Caco-2 (cell line): ENCODE measurements at regions not wholly inside any gene's neighbourhood (a gene's known extent, or its start where the extent isn't known, plus 50 kb on each side); places are given as distances from the start of the nearest gene placed in this dataset.

ENCODE experiments used
- BruUV-seq: library from RNA; stranded (reverse); fragments of 400-500 nt; replicated peaks from 2 replicates; lab custom pipeline; 2021; lab: Mats Ljungman, UMichigan
- CTCF ChIA-PET: fragments of 300-600 bp; sonication (Branson Sonifier 250); formaldehyde crosslinking; loops from one replicate; lab custom pipeline; 2022; ENCODE audit warnings: antibody characterized with exemption; lab: Charles Lee
- POLR2A ChIA-PET: fragments of 300-600 bp; sonication (Branson Sonifier 250); formaldehyde crosslinking; loops from one replicate; lab custom pipeline; 2022; ENCODE audit warnings: antibody characterized with exemption; lab: Charles Lee
- DNase-seq, 2 experiments: peaks; one replicate each; pipeline versions ENCODE4 v3.0.0 to v3.0.0-alpha.2; 2020 to 2022
- H3K27me3 ChIP-seq: replicated peaks from 2 replicates; pipeline ENCODE4 v1.6.0; 2011; ENCODE audit warnings: low read length; ENCODE audit not compliant: control insufficient read depth, insufficient read depth
- H3K36me3 ChIP-seq: 2 replicates; pipeline ENCODE4 v1.5.1; 2011; ENCODE audit warnings: low read length; ENCODE audit not compliant: control insufficient read depth, insufficient read depth
- H3K4me1 ChIP-seq: fragments of 250-450 bp; sonication (Bioruptor Pico); 2 replicates; pipeline ENCODE4 v1.5.1; 2020; ENCODE audit warnings: mild to moderate bottlenecking
- H3K4me3 ChIP-seq: 2 replicates; pipeline ENCODE4 v1.5.1; 2011; ENCODE audit warnings: low read depth, mild to moderate bottlenecking, control low read depth, low read length
- H3K9me3 ChIP-seq: fragments of 250-450 bp; sonication (Bioruptor Pico); 2 replicates; pipeline ENCODE4 v1.5.1; 2020; ENCODE audit warnings: mild to moderate bottlenecking, moderate library complexity
- H3K27ac Mint-ChIP-seq: one replicate; pipeline ENCODE4 v1.8.0; 2022; ENCODE audit warnings: mixed read lengths; ENCODE audit not compliant: unreplicated experiment
- H3K27me3 Mint-ChIP-seq: one replicate; pipeline ENCODE4 v1.8.0; 2022; ENCODE audit warnings: mixed read lengths; ENCODE audit not compliant: insufficient read depth, unreplicated experiment
- H3K36me3 Mint-ChIP-seq: one replicate; pipeline ENCODE4 v1.8.0; 2022; ENCODE audit warnings: mild to moderate bottlenecking, mixed read lengths; ENCODE audit not compliant: insufficient read depth, unreplicated experiment
- H3K4me1 Mint-ChIP-seq: one replicate; pipeline ENCODE4 v1.8.0; 2022; ENCODE audit warnings: low read depth, mixed read lengths; ENCODE audit not compliant: unreplicated experiment
- H3K4me3 Mint-ChIP-seq: one replicate; pipeline ENCODE4 v1.8.0; 2022; ENCODE audit warnings: mild to moderate bottlenecking, moderate library complexity, mixed read lengths; ENCODE audit not compliant: unreplicated experiment
- H3K9me3 Mint-ChIP-seq: one replicate; pipeline ENCODE4 v1.8.0; 2022; ENCODE audit warnings: mixed read lengths; ENCODE audit not compliant: unreplicated experiment
- CTCF ChIP-seq, 2 experiments: fragments of 200-600 bp in 1 of 2; IDR thresholded peaks; 1 replicate in 1 of 2; 2 replicates in 1 of 2; pipeline versions ENCODE4 v1.5.1 to v1.8.0; 2011 to 2022; ENCODE audit warnings: antibody characterized with exemption in 1 of 2, control low read depth in 1 of 2, inconsistent platforms in 1 of 2, low read depth in 1 of 2, low read length in 1 of 2, mild to moderate bottlenecking in 1 of 2, moderate library complexity in 1 of 2; ENCODE audit not compliant: insufficient read depth in 1 of 2, severe bottlenecking in 1 of 2, unreplicated experiment in 1 of 2
- intact Hi-C: fragments of 100-400 bp; cut with micrococcal nuclease; formaldehyde crosslinking; loops from one replicate; pipeline ENCODE4 v1.10.0; 2022; ENCODE audit not compliant: unreplicated experiment

- no peak for DNase-seq
- Mint-ChIP-seq H3K9me3 (no peaks in the 10 kb centered on the region), H3K36me3 (no peaks in the 10 kb centered on the region), H3K4me3 (no peak overlapping the region), H3K4me1 (no peaks in the 10 kb centered on the region), H3K27ac (no peak overlapping the region), H3K27me3 (peaks cover 6% of the 10 kb centered on the region)
- Histone ChIP-seq H3K36me3 (no peaks in the 10 kb centered on the region), H3K4me1 (no peaks in the 10 kb centered on the region), H3K27me3 (no peaks in the 10 kb centered on the region), H3K9me3 (no peaks in the 10 kb centered on the region), H3K4me3 (no peak overlapping the region)
- ChIA-PET POLR2A (no interaction called here), CTCF (no interaction called here)
- intact Hi-C loops = no loop called here
- BruUV-seq = no TSS peak
- no peak for TF ChIP-seq CTCF (IDR thresholded peaks at IDR 0.05; ENCODE audit: insufficient read depth in 1 of 2, low read depth in 1 of 2, low read length in 1 of 2, severe bottlenecking in 1 of 2, unreplicated experiment in 1 of 2)
Observed at GRCh38 chr5:164038128-164038783, 532.8 kb downstream of the MAT2B start.

GRCh38 chr5:164041105-164041504 lies 535.7 kb downstream of the MAT2B start:
- no peaks in the 10 kb centered on the region for H3K27me3 ChIP-seq
- no peaks in the 10 kb centered on the region for H3K36me3 Mint-ChIP-seq
- CTCF ChIA-PET = no interaction called here

GRCh38 chr5:164048359-164048926 lies 543.0 kb downstream of the MAT2B start:
- CTCF ChIA-PET = interaction anchor here (1.6 kb wide), 1 partner anchor 456 kb away, joined by 5 read pairs; no protein-coding TSS in a partner anchor

More at GRCh38 chr5:164041105-164041504, 535.7 kb downstream of the MAT2B start:
- BruUV-seq = no TSS peak
- intact Hi-C loops = no loop called here
- Histone ChIP-seq H3K9me3 (no peaks in the 10 kb centered on the region), H3K4me3 (no peak overlapping the region), H3K4me1 (no peaks in the 10 kb centered on the region), H3K36me3 (no peaks in the 10 kb centered on the region)
- no peak for DNase-seq
- H3K9me3 Mint-ChIP-seq = no peaks in the 10 kb centered on the region
- no peak for TF ChIP-seq CTCF (IDR thresholded peaks at IDR 0.05; ENCODE audit: insufficient read depth in 1 of 2, low read depth in 1 of 2, low read length in 1 of 2, severe bottlenecking in 1 of 2, unreplicated experiment in 1 of 2)
- H3K27ac Mint-ChIP-seq = no peak overlapping the region
- POLR2A ChIA-PET = no interaction called here
- H3K4me1 Mint-ChIP-seq = no peaks in the 10 kb centered on the region
- H3K27me3 Mint-ChIP-seq = no peaks in the 10 kb centered on the region
- no peak overlapping the region for H3K4me3 Mint-ChIP-seq

More at GRCh38 chr5:164048359-164048926, 543.0 kb downstream of the MAT2B start:
- DNase-seq = no peak
- no peak overlapping the region for H3K27ac Mint-ChIP-seq
- Histone ChIP-seq H3K36me3 (no peaks in the 10 kb centered on the region), H3K4me3 (no peak overlapping the region), H3K27me3 (no peaks in the 10 kb centered on the region), H3K9me3 (no peaks in the 10 kb centered on the region), H3K4me1 (no peaks in the 10 kb centered on the region)
- H3K4me3 Mint-ChIP-seq = no peak overlapping the region
- H3K27me3 Mint-ChIP-seq = peaks cover 5% of the 10 kb centered on the region
- BruUV-seq = no TSS peak
- POLR2A ChIA-PET = no interaction called here
- H3K9me3 Mint-ChIP-seq = no peaks in the 10 kb centered on the region
- TF ChIP-seq CTCF (IDR thresholded peaks at IDR 0.05; ENCODE audit: insufficient read depth in 1 of 2, low read depth in 1 of 2, low read length in 1 of 2, severe bottlenecking in 1 of 2, unreplicated experiment in 1 of 2) = no peak
- no peaks in the 10 kb centered on the region for H3K36me3 Mint-ChIP-seq
- no peaks in the 10 kb centered on the region for H3K4me1 Mint-ChIP-seq
- intact Hi-C loops = loop anchor here (1.0 kb wide), 1 partner anchor 427 kb away; no protein-coding TSS in a partner anchor
